ENCODE measurements at regions not wholly inside any gene's neighbourhood (a gene's known extent, or its start where the extent isn't known, plus 50 kb on each side); places are given as distances from the start of the nearest gene placed in this dataset.

- TF ChIP-seq EZH2 (IDR thresholded peaks at IDR 0.05; ENCODE audit: borderline replicate concordance, low read depth, low read length, severe bottlenecking) = no peak
- TF ChIP-seq CTCF (IDR thresholded peaks at IDR 0.05; ENCODE audit: borderline replicate concordance, extremely low read depth, low read length, poor library complexity, severe bottlenecking) = no peak
These were observed 112.3 kb upstream of the HES1 start for GRCh38 chr3:194023501-194024280.
